GM12878 (cell line): ENCODE measurements at regions not wholly inside any gene's neighbourhood (a gene's known extent, or its start where the extent isn't known, plus 50 kb on each side); places are given as distances from the start of the nearest gene placed in this dataset.

Source experiments
- BACH1 ChIP-seq: fragments of 450-650 bp; IDR thresholded peaks from 2 replicates; pipeline ENCODE4 v1.6.1; 2017; ENCODE audit warnings: mild to moderate bottlenecking, borderline replicate concordance
- BCL3 ChIP-seq: IDR thresholded peaks from 2 replicates; pipeline ENCODE4 v1.6.1; 2011; ENCODE audit warnings: borderline replicate concordance, low read depth, mild to moderate bottlenecking, moderate library complexity, low read length; ENCODE audit not compliant: insufficient read depth, poor library complexity, severe bottlenecking
- BRCA1 ChIP-seq: IDR thresholded peaks from 2 replicates; pipeline ENCODE4 v1.6.1; 2011; ENCODE audit warnings: low read depth, low read length, improper control_type of control experiment
- ESRRA ChIP-seq: IDR thresholded peaks from 2 replicates; pipeline ENCODE4 v1.6.1; 2012; ENCODE audit warnings: mild to moderate bottlenecking, low read length, improper control_type of control experiment
- ETV6 ChIP-seq, 2 experiments: fragments of 450-650 bp in 1 of 2; IDR thresholded peaks in 1 of 2; conservative IDR thresholded peaks in 1 of 2; 2 replicates each; pipeline ENCODE4 v1.6.1; 2014; ENCODE audit warnings: antibody characterized with exemption in 1 of 2, borderline replicate concordance in 1 of 2, low read depth in 1 of 2, mild to moderate bottlenecking in 1 of 2, moderate library complexity in 1 of 2
- MYB ChIP-seq: fragments of 150-350 bp; IDR thresholded peaks from 2 replicates; pipeline ENCODE4 v1.6.1; 2014; ENCODE audit warnings: mild to moderate bottlenecking, low read depth, low read length, borderline replicate concordance
- POLR2AphosphoS5 ChIP-seq: IDR thresholded peaks from 2 replicates; pipeline ENCODE4 v1.6.1; 2011; ENCODE audit warnings: mild to moderate bottlenecking, low read length, inconsistent platforms
- RELB ChIP-seq: fragments of 450-650 bp; IDR thresholded peaks from 2 replicates; pipeline ENCODE4 v1.6.1; 2017; ENCODE audit warnings: low read depth, mild to moderate bottlenecking, moderate library complexity
- RFX5 ChIP-seq: IDR thresholded peaks from 2 replicates; pipeline ENCODE4 v1.6.1; 2011; ENCODE audit warnings: low read depth, low read length, improper control_type of control experiment
- STAT3 ChIP-seq: IDR thresholded peaks from 2 replicates; pipeline ENCODE4 v1.6.1; 2011; ENCODE audit warnings: low read depth, low read length, improper control_type of control experiment
- TCF3 ChIP-seq: IDR thresholded peaks from 2 replicates; pipeline ENCODE4 v1.6.1; 2012; ENCODE audit warnings: low read depth, mild to moderate bottlenecking, low read length, borderline replicate concordance; ENCODE audit not compliant: insufficient read depth
- WRNIP1 ChIP-seq: IDR thresholded peaks from 2 replicates; pipeline ENCODE4 v1.6.1; 2011; ENCODE audit warnings: low read depth, low read length, improper control_type of control experiment, borderline replicate concordance

DNA sequence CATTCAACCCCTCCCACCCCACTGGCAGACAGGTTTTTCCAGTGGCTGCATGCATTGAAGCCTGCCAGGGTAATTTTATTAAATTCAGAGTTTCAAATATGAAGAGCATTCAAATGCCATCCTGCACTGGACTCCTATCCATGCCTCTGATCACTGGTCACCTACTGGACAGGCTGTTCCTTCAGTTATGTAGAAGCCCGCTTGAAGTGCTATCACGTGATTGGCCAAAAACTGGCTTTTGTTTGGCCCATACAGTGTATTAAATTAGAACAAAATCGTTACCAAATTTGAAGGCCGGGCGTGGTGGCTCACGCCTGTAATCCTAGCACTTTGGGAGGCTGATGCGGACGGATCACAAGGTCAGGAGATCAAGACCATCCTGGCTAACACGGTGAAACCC is 464.1 kb downstream of the TSN start (continued):
- TF ChIP-seq RELB (no peak), ETV6 (conservative IDR thresholded peaks at IDR 0.05 in 1 of 2, IDR thresholded peaks at IDR 0.05 in 1 of 2; ENCODE audit: borderline replicate concordance in 1 of 2, low read depth in 1 of 2) (no peak), TCF3 (no peak), BRCA1 (no peak), STAT3 (no peak), WRNIP1 (no peak), MYB (no peak), BCL3 (no peak), POLR2AphosphoS5 (no peak), BACH1 (no peak), RFX5 (no peak), ESRRA (no peak)
- TF ChIP-seq, all 136 proteins: peak for 0
